IMR-90 (cell line): ENCODE measurements at regions not wholly inside any gene's neighbourhood (a gene's known extent, or its start where the extent isn't known, plus 50 kb on each side); places are given as distances from the start of the nearest gene placed in this dataset.

ENCODE experiments used
- ATAC-seq: fragments of 200-7000 bp; cut with Tn5 transposase; 2 replicates; pipeline ENCODE4 v1.9.1; 2020; ENCODE audit warnings: low read depth, mild to moderate bottlenecking, moderate library complexity
- BruUV-seq: library from RNA; stranded (reverse); fragments of 400-500 nt; replicated peaks from 2 replicates; lab custom pipeline; 2021; lab: Mats Ljungman, UMichigan
- CTCF ChIA-PET: fragments of 300-600 bp; formaldehyde crosslinking; extraction: SDS; loops from one replicate; lab custom pipeline; 2021; ENCODE audit warnings: antibody characterized with exemption; lab: Yijun Ruan, JAX
- POLR2A ChIA-PET: fragments of 300-600 bp; sonication (Branson Sonifier 250); formaldehyde crosslinking; loops from one replicate; lab custom pipeline; 2022; ENCODE audit warnings: antibody characterized with exemption; ENCODE audit not compliant: unreplicated experiment; lab: Charles Lee
- DNase-seq: peaks from one replicate; pipeline ENCODE4 v3.0.0; 2013
- H2AFZ ChIP-seq: replicated peaks from 2 replicates; pipeline ENCODE3; 2013; ENCODE audit warnings: low read length, mild to moderate bottlenecking; ENCODE audit not compliant: poor library complexity
- H2AK5ac ChIP-seq: 2 replicates; pipeline ENCODE4 v1.6.1; 2013; ENCODE audit warnings: low read depth, low read length, inconsistent platforms
- H2AK9ac ChIP-seq: replicated peaks from 2 replicates; pipeline ENCODE3; 2013; ENCODE audit warnings: mild to moderate bottlenecking, low read depth, low read length, moderate library complexity; ENCODE audit not compliant: poor library complexity
- H2BK120ac ChIP-seq: 2 replicates; pipeline ENCODE4 v1.6.1; 2013; ENCODE audit warnings: low read depth, low read length, inconsistent platforms
- H2BK15ac ChIP-seq: 3 replicates; pipeline ENCODE4 v1.6.1; 2013; ENCODE audit warnings: low read depth, low read length, inconsistent platforms
- H2BK20ac ChIP-seq: 2 replicates; pipeline ENCODE4 v1.6.1; 2013; ENCODE audit warnings: low read depth, mild to moderate bottlenecking, inconsistent platforms, low read length, moderate library complexity
- H2BK5ac ChIP-seq: 2 replicates; pipeline ENCODE4 v1.6.1; 2013; ENCODE audit warnings: mild to moderate bottlenecking, low read depth, low read length, inconsistent platforms; ENCODE audit not compliant: poor library complexity, severe bottlenecking
- H3K14ac ChIP-seq: replicated peaks from 2 replicates; pipeline ENCODE4 v1.6.1; 2013; ENCODE audit warnings: low read depth, low read length, inconsistent platforms
- H3K18ac ChIP-seq: 2 replicates; pipeline ENCODE4 v1.6.1; 2013; ENCODE audit warnings: low read depth, low read length, control low read depth
- H3K23ac ChIP-seq: 2 replicates; pipeline ENCODE4 v1.6.1; 2013; ENCODE audit warnings: low read depth, low read length, inconsistent platforms
- H3K27ac ChIP-seq: 2 replicates; pipeline ENCODE4 v1.5.1; 2013; ENCODE audit warnings: mild to moderate bottlenecking, control low read depth, low read length; ENCODE audit not compliant: insufficient read depth
- H3K27me3 ChIP-seq: 2 replicates; pipeline ENCODE4 v1.6.1; 2013; ENCODE audit warnings: low read length; ENCODE audit not compliant: control insufficient read depth, insufficient read depth
- H3K36me3 ChIP-seq: 2 replicates; pipeline ENCODE4 v1.6.1; 2013; ENCODE audit warnings: low read length, mixed read lengths; ENCODE audit not compliant: control insufficient read depth, insufficient read depth
- H3K4ac ChIP-seq: 2 replicates; pipeline ENCODE4 v1.6.1; 2013; ENCODE audit warnings: low read depth, low read length, inconsistent platforms
- H3K4me1 ChIP-seq: 2 replicates; pipeline ENCODE4 v1.6.1; 2013; ENCODE audit warnings: low read length, mixed read lengths; ENCODE audit not compliant: control insufficient read depth, insufficient read depth
- H3K4me2 ChIP-seq: 2 replicates; pipeline ENCODE4 v1.6.1; 2013; ENCODE audit warnings: low read depth, mild to moderate bottlenecking, control low read depth, low read length, moderate library complexity
- H3K4me3 ChIP-seq: 2 replicates; pipeline ENCODE4 v1.5.1; 2013; ENCODE audit warnings: low read depth, mild to moderate bottlenecking, control low read depth, low read length, moderate library complexity; ENCODE audit not compliant: insufficient read depth
- H3K56ac ChIP-seq: 2 replicates; pipeline ENCODE4 v1.6.1; 2013; ENCODE audit warnings: low read length, inconsistent platforms; ENCODE audit not compliant: insufficient read depth; ENCODE audit errors: extremely low read depth
- H3K79me1 ChIP-seq, 2 experiments: 2 replicates each; pipeline ENCODE4 v1.6.1; 2013; ENCODE audit warnings: low read length in 2 of 2, inconsistent platforms in 1 of 2, low read depth in 1 of 2
- H3K9ac ChIP-seq: 2 replicates; pipeline ENCODE4 v1.6.1; 2013; ENCODE audit warnings: low read depth, low read length, control low read depth
- H3K9me1 ChIP-seq: 2 replicates; pipeline ENCODE4 v1.6.1; 2013; ENCODE audit warnings: low read length, inconsistent platforms; ENCODE audit not compliant: insufficient read depth
- H3K9me3 ChIP-seq: 2 replicates; pipeline ENCODE4 v1.6.1; 2013; ENCODE audit warnings: low read length; ENCODE audit not compliant: control insufficient read depth, insufficient read depth
- H4K20me1 ChIP-seq: 2 replicates; pipeline ENCODE4 v1.6.1; 2013; ENCODE audit warnings: low read length, inconsistent platforms; ENCODE audit not compliant: insufficient read depth
- H4K5ac ChIP-seq: 2 replicates; pipeline ENCODE4 v1.6.1; 2013; ENCODE audit warnings: mild to moderate bottlenecking, low read depth, low read length, control low read depth
- H4K8ac ChIP-seq, 2 experiments: 2 replicates each; pipeline ENCODE4 v1.6.1; 2013; ENCODE audit warnings: low read depth in 2 of 2, low read length in 2 of 2, control low read depth in 1 of 2, inconsistent platforms in 1 of 2
- H4K91ac ChIP-seq: 2 replicates; pipeline ENCODE4 v1.6.1; 2013; ENCODE audit warnings: low read depth, low read length, inconsistent platforms; ENCODE audit not compliant: insufficient read depth
- BHLHE40 ChIP-seq: fragments of 150-350 bp; IDR thresholded peaks from 2 replicates; pipeline ENCODE4 v1.6.1; 2016; ENCODE audit warnings: mild to moderate bottlenecking, low read depth, low read length
- ELK1 ChIP-seq: fragments of 150-350 bp; IDR thresholded peaks from 2 replicates; pipeline ENCODE4 v1.6.1; 2016; ENCODE audit warnings: low read depth, mild to moderate bottlenecking, low read length, moderate library complexity, borderline replicate concordance
- MXI1 ChIP-seq: IDR thresholded peaks from 2 replicates; pipeline ENCODE4 v1.6.1; 2012; ENCODE audit warnings: low read depth, mild to moderate bottlenecking, low read length, moderate library complexity, borderline replicate concordance
- NFE2L2 ChIP-seq: fragments of 150-350 bp; IDR thresholded peaks from 2 replicates; pipeline ENCODE4 v1.6.1; 2016; ENCODE audit warnings: low read depth, mild to moderate bottlenecking, low read length
- POLR2A ChIP-seq: IDR thresholded peaks from 2 replicates; pipeline ENCODE4 v1.6.1; 2012; ENCODE audit warnings: mild to moderate bottlenecking, low read depth, low read length
- RAD21 ChIP-seq: IDR thresholded peaks from 2 replicates; pipeline ENCODE4 v1.6.1; 2012; ENCODE audit warnings: low read length, improper control_type of control experiment
- RCOR1 ChIP-seq: IDR thresholded peaks from 2 replicates; pipeline ENCODE4 v1.6.1; 2012; ENCODE audit warnings: mild to moderate bottlenecking, low read length, improper control_type of control experiment; ENCODE audit not compliant: insufficient replicate concordance
- SMC3 ChIP-seq: fragments of 150-350 bp; IDR thresholded peaks from 2 replicates; pipeline ENCODE4 v1.6.1; 2016; ENCODE audit warnings: low read depth, mild to moderate bottlenecking, antibody characterized with exemption, low read length, moderate library complexity
- WGBS, 2 experiments: methylation state at CpG; one replicate each; pipeline versions ENCODE4 v1.1.5 to v1.1.7; 2013; ENCODE audit warnings: missing lambda C conversion rate in 2 of 2; ENCODE audit not compliant: insufficient read length in 1 of 2; ENCODE audit errors: extremely low coverage in 2 of 2; 5-methylcytosine and 5-hydroxymethylcytosine counted together
- dilution Hi-C: fragments of 300-500 bp; cut with HindIII; formaldehyde crosslinking; loops from one replicate; pipeline ENCODE4 v1.14.3; 2018; ENCODE audit warnings: low sequenced_read_pairs; ENCODE audit not compliant: unreplicated experiment
- in situ Hi-C: fragments of 300-500 bp; cut with MboI; formaldehyde crosslinking; loops from 3 replicates; pipeline ENCODE4 v1.14.3; 2019; ENCODE audit warnings: low sequenced_read_pairs, inconsistent platforms, mixed read lengths
- intact Hi-C: fragments of 100-400 bp; cut with micrococcal nuclease; formaldehyde crosslinking; loops from 2 replicates; pipeline ENCODE4 v1.10.0; 2022
- TF ChIP-seq, protein P1 (sequence below): conservative IDR thresholded peaks from 2 replicates; pipeline ENCODE4 v1.5.1; 2012; ENCODE audit warnings: mild to moderate bottlenecking, low read depth, low read length, improper control_type of control experiment
- TF ChIP-seq, protein P2 (sequence below): fragments of 150-350 bp; IDR thresholded peaks from 2 replicates; pipeline ENCODE4 v1.6.1; 2017; ENCODE audit warnings: mild to moderate bottlenecking, antibody characterized with exemption, low read length, low read depth

DNA sequence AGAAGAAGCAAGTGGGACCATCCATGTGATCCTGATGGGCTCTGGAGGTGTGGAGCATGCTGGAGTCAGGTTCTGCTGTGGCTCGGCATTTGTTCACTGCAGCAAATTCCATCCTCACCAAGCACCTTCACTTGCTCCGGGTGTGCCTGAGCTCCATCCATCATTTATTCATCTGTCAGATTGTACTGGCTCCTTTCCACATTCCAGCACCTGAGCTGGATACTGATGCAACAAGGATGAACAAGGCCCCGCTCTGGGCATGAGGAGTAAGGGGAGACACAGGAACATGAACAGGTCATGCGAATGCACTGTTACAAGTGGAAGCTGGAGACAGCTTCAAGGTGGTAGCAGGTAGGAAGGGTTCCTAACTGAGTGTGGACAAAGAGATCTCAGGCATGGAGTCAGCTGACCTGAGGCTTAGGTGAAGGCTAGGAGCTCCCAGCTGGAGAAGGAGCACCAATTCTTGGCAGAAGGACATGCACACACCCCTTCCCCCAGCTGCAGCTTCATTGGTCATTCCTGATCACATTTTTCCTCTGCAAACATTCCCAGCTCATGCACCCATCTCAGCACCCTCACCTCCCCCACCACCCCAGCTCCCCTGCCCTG is 133.7 kb upstream of the ZMIZ1 start:
- peaks cover 3% of the 10 kb centered on the region; the same call in 1 of the 2 replicates for H3K27me3 ChIP-seq
- DNase-seq = no peak
- H2AK9ac ChIP-seq = peak overlapping the region; percentile 44
- H4K20me1 ChIP-seq = peaks cover 6% of the 10 kb centered on the region; the same call in 1 of the 2 replicates
- peaks cover 23% of the 10 kb centered on the region for H3K4me1 ChIP-seq
- 0 out of 2 replicates have a peak overlapping the region, but pooled peaks have one; percentile 14 for H3K4ac ChIP-seq
- TF ChIP-seq, protein P1, sequence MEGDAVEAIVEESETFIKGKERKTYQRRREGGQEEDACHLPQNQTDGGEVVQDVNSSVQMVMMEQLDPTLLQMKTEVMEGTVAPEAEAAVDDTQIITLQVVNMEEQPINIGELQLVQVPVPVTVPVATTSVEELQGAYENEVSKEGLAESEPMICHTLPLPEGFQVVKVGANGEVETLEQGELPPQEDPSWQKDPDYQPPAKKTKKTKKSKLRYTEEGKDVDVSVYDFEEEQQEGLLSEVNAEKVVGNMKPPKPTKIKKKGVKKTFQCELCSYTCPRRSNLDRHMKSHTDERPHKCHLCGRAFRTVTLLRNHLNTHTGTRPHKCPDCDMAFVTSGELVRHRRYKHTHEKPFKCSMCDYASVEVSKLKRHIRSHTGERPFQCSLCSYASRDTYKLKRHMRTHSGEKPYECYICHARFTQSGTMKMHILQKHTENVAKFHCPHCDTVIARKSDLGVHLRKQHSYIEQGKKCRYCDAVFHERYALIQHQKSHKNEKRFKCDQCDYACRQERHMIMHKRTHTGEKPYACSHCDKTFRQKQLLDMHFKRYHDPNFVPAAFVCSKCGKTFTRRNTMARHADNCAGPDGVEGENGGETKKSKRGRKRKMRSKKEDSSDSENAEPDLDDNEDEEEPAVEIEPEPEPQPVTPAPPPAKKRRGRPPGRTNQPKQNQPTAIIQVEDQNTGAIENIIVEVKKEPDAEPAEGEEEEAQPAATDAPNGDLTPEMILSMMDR = no peak
- TF ChIP-seq, protein P2, sequence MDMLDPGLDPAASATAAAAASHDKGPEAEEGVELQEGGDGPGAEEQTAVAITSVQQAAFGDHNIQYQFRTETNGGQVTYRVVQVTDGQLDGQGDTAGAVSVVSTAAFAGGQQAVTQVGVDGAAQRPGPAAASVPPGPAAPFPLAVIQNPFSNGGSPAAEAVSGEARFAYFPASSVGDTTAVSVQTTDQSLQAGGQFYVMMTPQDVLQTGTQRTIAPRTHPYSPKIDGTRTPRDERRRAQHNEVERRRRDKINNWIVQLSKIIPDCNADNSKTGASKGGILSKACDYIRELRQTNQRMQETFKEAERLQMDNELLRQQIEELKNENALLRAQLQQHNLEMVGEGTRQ = no peak
- TF ChIP-seq SMC3 (no peak), RAD21 (no peak), BHLHE40 (no peak), NFE2L2 (no peak), MXI1 (no peak), ELK1 (no peak), POLR2A (no peak), RCOR1 (no peak)
- no peak overlapping the region for H3K23ac ChIP-seq
- no peak overlapping the region for H3K4me3 ChIP-seq
- no peaks in the 10 kb centered on the region for H3K9me3 ChIP-seq
- intact Hi-C loops (loop anchor here (5.0 kb wide), 1 partner anchor 132 kb away; the partner anchor contains the start of gene ZMIZ1), dilution Hi-C loops (no loop called here), in situ Hi-C loops (no loop called here)
- peak overlapping the region; percentile 4; the same call in 1 of the 3 replicates for H2BK15ac ChIP-seq
- H3K36me3 ChIP-seq = no peaks in the 10 kb centered on the region
- ChIA-PET POLR2A (no interaction called here), CTCF (interaction anchor here (1.1 kb wide), 1 partner anchor 10 kb away, joined by 4 read pairs; no protein-coding TSS in a partner anchor)
- H3K4me2 ChIP-seq = no peak overlapping the region
- no TSS peak for BruUV-seq
- no peak overlapping the region for H3K14ac ChIP-seq
- no peak overlapping the region for H3K9ac ChIP-seq
- no peaks in the 10 kb centered on the region for H3K79me1 ChIP-seq
- H4K8ac ChIP-seq = no peak overlapping the region
- no peak overlapping the region for H2BK5ac ChIP-seq
- no peak for ATAC-seq
- no peak overlapping the region; the same call in 1 of the 2 replicates for H4K5ac ChIP-seq
- WGBS, 2 experiments = no CpG with 5 or more reads among the region's 4 CpGs
- no peak overlapping the region; the same call in 1 of the 2 replicates for H2AK5ac ChIP-seq
- H2BK20ac ChIP-seq = no peak overlapping the region
- no peak overlapping the region for H2BK120ac ChIP-seq
- H3K9me1 ChIP-seq = peaks cover 33% of the 10 kb centered on the region
- peak overlapping the region; percentile 10; the same call in 1 of the 2 replicates for H3K18ac ChIP-seq
- no peak overlapping the region for H2AFZ ChIP-seq
- H3K56ac ChIP-seq = no peak overlapping the region
- H3K27ac ChIP-seq = no peak overlapping the region
- no peak overlapping the region for H4K91ac ChIP-seq
